ENCODE measurements at regions not wholly inside any gene's neighbourhood (a gene's known extent, or its start where the extent isn't known, plus 50 kb on each side); places are given as distances from the start of the nearest gene placed in this dataset.

- DNase-seq, result no peak
- Histone ChIP-seq H3K9ac (ENCODE audit: low read length) (no peak overlapping the region), H2BK15ac (ENCODE audit: low read depth, poor library complexity, severe bottlenecking) (no peak overlapping the region), H4K8ac (ENCODE audit: low read length) (no peak overlapping the region), H3K4ac (ENCODE audit: low read depth in 1 of 2, low read length in 2 of 2) (no peak overlapping the region), H3K4me1 (ENCODE audit: control insufficient read depth, insufficient read depth, low read depth, low read length) (peaks cover 2% of the 10 kb centered on the region), H3K27ac (ENCODE audit: low read length, poor library complexity, severe bottlenecking) (no peak overlapping the region), H2BK120ac (ENCODE audit: low read depth, low read length) (no peak overlapping the region), H3K9me3 (ENCODE audit: control insufficient read depth, low read length) (no peaks in the 10 kb centered on the region), H3K4me3 (ENCODE audit: insufficient read depth in 1 of 2, low read depth in 1 of 2, low read length in 2 of 2) (no peak overlapping the region), H3K18ac (ENCODE audit: low read depth in 1 of 2, low read length in 2 of 2) (no peak overlapping the region), H2AFZ (ENCODE audit: low read depth, low read length) (no peak overlapping the region), H4K91ac (ENCODE audit: low read length) (no peak overlapping the region), H3K23ac (ENCODE audit: low read length in 2 of 2) (no peak overlapping the region), H3K27me3 (ENCODE audit: control insufficient read depth in 1 of 2, insufficient read depth in 1 of 2, low read length in 2 of 2) (no peaks in the 10 kb centered on the region), H2BK5ac (ENCODE audit: low read depth, low read length, poor library complexity, severe bottlenecking) (no peak overlapping the region), H3K79me1 (replicated peaks; ENCODE audit: low read length, poor library complexity, severe bottlenecking) (no peaks in the 10 kb centered on the region), H2BK12ac (ENCODE audit: low read length in 2 of 2) (no peak overlapping the region), H2AK5ac (ENCODE audit: low read length, severe bottlenecking) (no peak overlapping the region), H3K14ac (ENCODE audit: low read length in 2 of 2) (no peak overlapping the region), H3K4me2 (ENCODE audit: low read length, poor library complexity, severe bottlenecking) (no peak overlapping the region), H3K36me3 (ENCODE audit: control insufficient read depth in 1 of 2, insufficient read depth in 2 of 2, low read depth in 1 of 2, low read length in 2 of 2) (no peaks in the 10 kb centered on the region)
- 83% methylated on average over 5 of the region's 5 CpGs for WGBS
Observed at GRCh38 chr21:25513810-25514209, 93.5 kb downstream of the MRPL39 start.

- no peaks in the 10 kb centered on the region for H3K9me3 ChIP-seq (ENCODE audit: control insufficient read depth, low read length)
- no peak overlapping the region for H3K14ac ChIP-seq (ENCODE audit: low read length in 2 of 2)
- 84% methylated on average over 6 of the region's 7 CpGs for WGBS
- H2BK12ac ChIP-seq (ENCODE audit: low read length in 2 of 2), result no peak overlapping the region
- no peak overlapping the region for H3K4me3 ChIP-seq (ENCODE audit: insufficient read depth in 1 of 2, low read depth in 1 of 2, low read length in 2 of 2)
- no peak overlapping the region for H2BK5ac ChIP-seq (ENCODE audit: low read depth, low read length, poor library complexity, severe bottlenecking)
- H4K91ac ChIP-seq (ENCODE audit: low read length), result no peak overlapping the region
- H2BK120ac ChIP-seq (ENCODE audit: low read depth, low read length), result no peak overlapping the region
- no peak overlapping the region for H2AFZ ChIP-seq (ENCODE audit: low read depth, low read length)
- H3K4me1 ChIP-seq (ENCODE audit: control insufficient read depth, insufficient read depth, low read depth, low read length), result peaks cover 2% of the 10 kb centered on the region
- no peak overlapping the region for H3K23ac ChIP-seq (ENCODE audit: low read length in 2 of 2)
- H3K79me1 ChIP-seq (replicated peaks; ENCODE audit: low read length, poor library complexity, severe bottlenecking), result no peaks in the 10 kb centered on the region
- H2BK15ac ChIP-seq (ENCODE audit: low read depth, poor library complexity, severe bottlenecking), result no peak overlapping the region
- H3K18ac ChIP-seq (ENCODE audit: low read depth in 1 of 2, low read length in 2 of 2), result no peak overlapping the region
- no peaks in the 10 kb centered on the region for H3K27me3 ChIP-seq (ENCODE audit: control insufficient read depth in 1 of 2, insufficient read depth in 1 of 2, low read length in 2 of 2)
- H2AK5ac ChIP-seq (ENCODE audit: low read length, severe bottlenecking), result no peak overlapping the region
- H4K8ac ChIP-seq (ENCODE audit: low read length), result no peak overlapping the region
- no peaks in the 10 kb centered on the region for H3K36me3 ChIP-seq (ENCODE audit: control insufficient read depth in 1 of 2, insufficient read depth in 2 of 2, low read depth in 1 of 2, low read length in 2 of 2)
- no peak overlapping the region for H3K9ac ChIP-seq (ENCODE audit: low read length)
- H3K4ac ChIP-seq (ENCODE audit: low read depth in 1 of 2, low read length in 2 of 2), result no peak overlapping the region
- H3K4me2 ChIP-seq (ENCODE audit: low read length, poor library complexity, severe bottlenecking), result no peak overlapping the region
- no peak overlapping the region for H3K27ac ChIP-seq (ENCODE audit: low read length, poor library complexity, severe bottlenecking)
- DNase-seq, result no peak
Observed at GRCh38 chr21:25512095-25513081, 94.9 kb downstream of the MRPL39 start.

GRCh38 chr21:25509862-25510261 lies 97.4 kb downstream of the MRPL39 start:
- Histone ChIP-seq H4K8ac (ENCODE audit: low read length) (no peak overlapping the region), H3K4me3 (ENCODE audit: insufficient read depth in 1 of 2, low read depth in 1 of 2, low read length in 2 of 2) (no peak overlapping the region), H3K4ac (ENCODE audit: low read depth in 1 of 2, low read length in 2 of 2) (no peak overlapping the region), H3K36me3 (ENCODE audit: control insufficient read depth in 1 of 2, insufficient read depth in 2 of 2, low read depth in 1 of 2, low read length in 2 of 2) (no peaks in the 10 kb centered on the region), H3K27me3 (ENCODE audit: control insufficient read depth in 1 of 2, insufficient read depth in 1 of 2, low read length in 2 of 2) (no peaks in the 10 kb centered on the region), H2BK12ac (ENCODE audit: low read length in 2 of 2) (no peak overlapping the region), H2BK120ac (ENCODE audit: low read depth, low read length) (no peak overlapping the region), H3K9ac (ENCODE audit: low read length) (no peak overlapping the region), H3K4me2 (ENCODE audit: low read length, poor library complexity, severe bottlenecking) (no peak overlapping the region), H3K27ac (ENCODE audit: low read length, poor library complexity, severe bottlenecking) (no peak overlapping the region), H2BK15ac (ENCODE audit: low read depth, poor library complexity, severe bottlenecking) (no peak overlapping the region), H3K18ac (ENCODE audit: low read depth in 1 of 2, low read length in 2 of 2) (no peak overlapping the region), H2AK5ac (ENCODE audit: low read length, severe bottlenecking) (no peak overlapping the region), H2AFZ (ENCODE audit: low read depth, low read length) (no peak overlapping the region), H3K4me1 (ENCODE audit: control insufficient read depth, insufficient read depth, low read depth, low read length) (no peaks in the 10 kb centered on the region), H3K79me1 (replicated peaks; ENCODE audit: low read length, poor library complexity, severe bottlenecking) (no peaks in the 10 kb centered on the region), H3K9me3 (ENCODE audit: control insufficient read depth, low read length) (no peaks in the 10 kb centered on the region), H3K14ac (ENCODE audit: low read length in 2 of 2) (no peak overlapping the region), H4K91ac (ENCODE audit: low read length) (no peak overlapping the region), H2BK5ac (ENCODE audit: low read depth, low read length, poor library complexity, severe bottlenecking) (no peak overlapping the region), H3K23ac (ENCODE audit: low read length in 2 of 2) (no peak overlapping the region)
- DNase-seq, result no peak
- no CpG with 5 or more reads among the region's 2 CpGs for WGBS

- no peak overlapping the region for H2BK12ac ChIP-seq (ENCODE audit: low read length in 2 of 2)
- no peaks in the 10 kb centered on the region for H3K36me3 ChIP-seq (ENCODE audit: control insufficient read depth in 1 of 2, insufficient read depth in 2 of 2, low read depth in 1 of 2, low read length in 2 of 2)
- H2BK120ac ChIP-seq (ENCODE audit: low read depth, low read length), result no peak overlapping the region
- H2AFZ ChIP-seq (ENCODE audit: low read depth, low read length), result no peak overlapping the region
- H3K9ac ChIP-seq (ENCODE audit: low read length), result no peak overlapping the region
- H3K27me3 ChIP-seq (ENCODE audit: control insufficient read depth in 1 of 2, insufficient read depth in 1 of 2, low read length in 2 of 2), result no peaks in the 10 kb centered on the region
- 38% methylated on average over 3 of the region's 3 CpGs for WGBS
- DNase-seq, result no peak
- no peak overlapping the region for H3K4me3 ChIP-seq (ENCODE audit: insufficient read depth in 1 of 2, low read depth in 1 of 2, low read length in 2 of 2)
- H3K79me1 ChIP-seq (replicated peaks; ENCODE audit: low read length, poor library complexity, severe bottlenecking), result no peaks in the 10 kb centered on the region
- no peak overlapping the region for H4K91ac ChIP-seq (ENCODE audit: low read length)
- no peak overlapping the region for H3K27ac ChIP-seq (ENCODE audit: low read length, poor library complexity, severe bottlenecking)
- H3K4me1 ChIP-seq (ENCODE audit: control insufficient read depth, insufficient read depth, low read depth, low read length), result no peaks in the 10 kb centered on the region
- H3K23ac ChIP-seq (ENCODE audit: low read length in 2 of 2), result no peak overlapping the region
- no peak overlapping the region for H3K4ac ChIP-seq (ENCODE audit: low read depth in 1 of 2, low read length in 2 of 2)
- no peak overlapping the region for H2BK15ac ChIP-seq (ENCODE audit: low read depth, poor library complexity, severe bottlenecking)
- no peaks in the 10 kb centered on the region for H3K9me3 ChIP-seq (ENCODE audit: control insufficient read depth, low read length)
- H3K18ac ChIP-seq (ENCODE audit: low read depth in 1 of 2, low read length in 2 of 2), result no peak overlapping the region
- no peak overlapping the region for H3K14ac ChIP-seq (ENCODE audit: low read length in 2 of 2)
- no peak overlapping the region for H4K8ac ChIP-seq (ENCODE audit: low read length)
- no peak overlapping the region for H2AK5ac ChIP-seq (ENCODE audit: low read length, severe bottlenecking)
- H3K4me2 ChIP-seq (ENCODE audit: low read length, poor library complexity, severe bottlenecking), result no peak overlapping the region
- no peak overlapping the region for H2BK5ac ChIP-seq (ENCODE audit: low read depth, low read length, poor library complexity, severe bottlenecking)
Observed at GRCh38 chr21:25508364-25508763, 98.9 kb downstream of the MRPL39 start.

Measured in mesenchymal stem cell (in vitro differentiated cells and primary cell).